ENCODE measurements at regions not wholly inside any gene's neighbourhood (a gene's known extent, or its start where the extent isn't known, plus 50 kb on each side); places are given as distances from the start of the nearest gene placed in this dataset.

GRCh38 chr15:93241696-93242585 is 152.9 kb upstream of the RGMA start:
- in situ Hi-C loops (cut with MboI; ENCODE audit: low pct_unique_long_range_greater_than_20kb, low sequenced_read_pairs, unreplicated experiment) = no loop called here
- TF ChIP-seq, protein P1, sequence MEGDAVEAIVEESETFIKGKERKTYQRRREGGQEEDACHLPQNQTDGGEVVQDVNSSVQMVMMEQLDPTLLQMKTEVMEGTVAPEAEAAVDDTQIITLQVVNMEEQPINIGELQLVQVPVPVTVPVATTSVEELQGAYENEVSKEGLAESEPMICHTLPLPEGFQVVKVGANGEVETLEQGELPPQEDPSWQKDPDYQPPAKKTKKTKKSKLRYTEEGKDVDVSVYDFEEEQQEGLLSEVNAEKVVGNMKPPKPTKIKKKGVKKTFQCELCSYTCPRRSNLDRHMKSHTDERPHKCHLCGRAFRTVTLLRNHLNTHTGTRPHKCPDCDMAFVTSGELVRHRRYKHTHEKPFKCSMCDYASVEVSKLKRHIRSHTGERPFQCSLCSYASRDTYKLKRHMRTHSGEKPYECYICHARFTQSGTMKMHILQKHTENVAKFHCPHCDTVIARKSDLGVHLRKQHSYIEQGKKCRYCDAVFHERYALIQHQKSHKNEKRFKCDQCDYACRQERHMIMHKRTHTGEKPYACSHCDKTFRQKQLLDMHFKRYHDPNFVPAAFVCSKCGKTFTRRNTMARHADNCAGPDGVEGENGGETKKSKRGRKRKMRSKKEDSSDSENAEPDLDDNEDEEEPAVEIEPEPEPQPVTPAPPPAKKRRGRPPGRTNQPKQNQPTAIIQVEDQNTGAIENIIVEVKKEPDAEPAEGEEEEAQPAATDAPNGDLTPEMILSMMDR (IDR thresholded peaks at IDR 0.05; ENCODE audit: extremely low read depth, insufficient read depth, missing control alignments) = no peak
- no peak for DNase-seq (ENCODE audit: low spot score)

DNA sequence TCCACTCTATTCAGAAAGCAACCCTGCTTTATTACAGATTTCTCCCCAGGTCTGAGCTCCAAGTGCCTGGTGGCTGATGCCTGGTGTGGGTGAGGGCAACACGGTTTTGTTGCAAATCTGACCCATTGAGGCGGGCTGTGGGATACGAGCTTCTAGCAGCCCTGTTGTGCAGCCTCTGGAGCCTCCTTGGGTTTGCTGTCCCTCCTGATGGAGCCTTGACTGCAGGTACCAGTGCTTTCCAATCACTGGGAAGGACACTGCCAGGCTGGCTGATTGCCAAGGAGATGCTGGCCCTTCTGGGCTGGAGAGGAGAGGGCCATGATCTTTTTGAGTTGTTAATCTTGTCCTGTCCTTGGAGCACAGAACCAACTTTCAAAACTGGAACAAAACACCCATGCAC is 151.0 kb upstream of the RGMA start:
- DNase-seq (ENCODE audit: low spot score) = no peak
- in situ Hi-C loops (cut with MboI; ENCODE audit: low pct_unique_long_range_greater_than_20kb, low sequenced_read_pairs, unreplicated experiment) = no loop called here
- TF ChIP-seq, protein P1 (IDR thresholded peaks at IDR 0.05; ENCODE audit: extremely low read depth, insufficient read depth, missing control alignments) = no peak

DNA sequence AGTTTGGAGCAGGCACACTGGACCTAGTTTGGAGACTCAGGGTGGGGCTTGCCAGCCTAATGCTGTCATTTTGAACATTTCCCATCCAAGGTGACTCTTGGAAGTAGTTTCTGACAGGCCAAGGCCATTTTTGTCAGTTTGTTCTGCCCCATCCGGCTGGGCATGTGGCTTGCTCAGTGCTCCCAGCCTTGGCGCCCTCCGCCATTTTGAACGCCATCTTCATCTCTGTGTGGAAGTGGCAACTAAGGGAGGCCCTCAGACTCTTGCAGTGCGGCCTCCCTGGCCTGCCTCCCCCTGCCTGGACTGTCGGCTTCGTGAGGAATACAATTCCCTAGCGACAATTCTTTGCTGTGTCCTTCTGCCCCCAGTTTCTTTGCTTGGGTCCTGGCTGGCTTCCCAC is 150.6 kb upstream of the RGMA start:
- in situ Hi-C loops (cut with MboI; ENCODE audit: low pct_unique_long_range_greater_than_20kb, low sequenced_read_pairs, unreplicated experiment) = no loop called here

DNA sequence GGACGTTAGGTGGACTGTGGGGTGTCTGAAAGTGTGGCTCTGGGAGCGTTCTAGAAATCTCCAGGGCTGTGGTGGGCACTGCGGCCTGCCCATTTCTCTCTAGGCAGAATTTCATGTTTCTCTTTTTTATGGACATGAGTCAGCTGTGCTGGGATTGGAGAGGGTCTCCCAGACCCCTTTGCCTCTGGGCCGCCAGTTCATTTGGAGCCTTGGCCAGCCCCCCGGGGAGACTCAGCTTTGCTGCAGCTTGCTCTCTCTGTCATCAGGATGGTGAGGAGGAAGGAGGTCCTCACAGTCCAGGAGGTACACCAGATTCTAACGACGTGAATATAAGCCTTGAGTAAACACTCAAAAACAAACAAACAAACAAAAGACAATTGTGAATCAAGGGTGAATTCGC is 149.6 kb upstream of the RGMA start:
- in situ Hi-C loops (cut with MboI; ENCODE audit: low pct_unique_long_range_greater_than_20kb, low sequenced_read_pairs, unreplicated experiment) = no loop called here
- TF ChIP-seq, protein P1 (IDR thresholded peaks at IDR 0.05; ENCODE audit: extremely low read depth, insufficient read depth, missing control alignments) = no peak

More for the DNA sequence above, 150.6 kb upstream of the RGMA start:
- TF ChIP-seq, protein P1 (IDR thresholded peaks at IDR 0.05; ENCODE audit: extremely low read depth, insufficient read depth, missing control alignments) = no peak
- no peak for DNase-seq (ENCODE audit: low spot score)

DNA sequence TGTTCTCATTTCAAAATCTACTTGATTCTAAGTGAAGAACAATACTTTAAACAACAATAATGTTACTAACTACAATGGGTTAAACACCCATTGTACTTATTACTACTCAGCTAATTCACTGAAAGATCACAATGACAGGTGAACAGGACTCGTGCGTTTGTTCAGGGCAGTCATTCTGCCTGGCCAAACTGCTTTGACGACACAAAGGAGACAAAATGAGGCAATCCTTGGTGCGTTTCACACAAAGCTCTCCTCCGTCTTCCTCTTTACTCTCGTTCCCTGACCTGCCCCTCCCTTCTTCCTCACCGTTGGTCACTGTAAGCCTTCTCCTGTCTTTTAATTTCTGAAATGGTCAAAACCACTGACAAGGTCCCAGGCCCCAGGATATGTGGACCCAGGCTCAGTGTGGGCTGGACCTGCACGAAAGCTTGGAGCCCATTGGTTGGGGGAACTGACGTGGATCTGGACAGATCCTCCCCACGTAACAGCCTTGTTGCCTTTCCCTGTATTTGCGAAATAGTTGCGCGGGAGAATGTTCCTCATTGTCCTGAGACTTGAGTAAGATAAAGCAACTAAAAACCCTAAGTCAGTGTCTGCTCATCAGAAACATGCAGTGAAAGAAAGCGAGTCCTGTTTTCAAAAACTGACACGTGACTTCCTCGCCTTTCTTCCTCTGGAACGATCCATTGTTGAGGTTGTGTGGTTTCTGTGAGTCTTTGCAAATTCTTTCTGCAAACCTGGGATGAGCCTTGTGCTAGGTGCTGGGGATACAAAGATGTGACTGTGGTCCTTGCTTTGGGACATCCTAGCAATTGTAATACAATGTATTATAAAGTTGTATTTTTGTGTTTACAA is 147.1 kb upstream of the RGMA start:
- in situ Hi-C loops (cut with MboI; ENCODE audit: low pct_unique_long_range_greater_than_20kb, low sequenced_read_pairs, unreplicated experiment) = no loop called here
- no peak for DNase-seq (ENCODE audit: low spot score)
- TF ChIP-seq, protein P1 (IDR thresholded peaks at IDR 0.05; ENCODE audit: extremely low read depth, insufficient read depth, missing control alignments) = no peak

More for the DNA sequence above, 149.6 kb upstream of the RGMA start:
- no peak for DNase-seq (ENCODE audit: low spot score)

DNA sequence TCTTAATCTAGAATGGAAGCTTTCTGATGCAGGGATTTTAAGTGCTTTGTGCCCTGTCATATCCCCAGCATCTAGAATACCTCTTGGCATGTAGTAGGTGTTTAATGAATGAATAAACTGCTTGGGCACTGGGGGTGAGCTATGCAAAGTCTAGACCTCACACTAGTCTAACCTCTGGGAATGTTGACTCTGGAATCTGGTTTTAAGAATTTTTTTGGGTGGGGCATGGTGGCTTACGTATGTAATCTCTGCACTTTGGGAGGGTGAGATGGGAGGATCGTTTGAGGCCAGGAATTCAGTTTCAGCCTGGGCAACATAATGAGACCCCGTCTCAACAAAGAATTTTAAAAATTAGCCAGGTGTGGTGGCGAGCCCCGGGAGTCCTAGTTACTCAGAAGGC is 146.3 kb upstream of the RGMA start:
- TF ChIP-seq, protein P1 (IDR thresholded peaks at IDR 0.05; ENCODE audit: extremely low read depth, insufficient read depth, missing control alignments) = no peak
- in situ Hi-C loops (cut with MboI; ENCODE audit: low pct_unique_long_range_greater_than_20kb, low sequenced_read_pairs, unreplicated experiment) = no loop called here
- DNase-seq (ENCODE audit: low spot score) = no peak

Measured in GM13977 (cell line).